NCI-H187 treated with DMSO at 0.1 percent for 48 hours (cell line): ENCODE measurements at regions not wholly inside any gene's neighbourhood (a gene's known extent, or its start where the extent isn't known, plus 50 kb on each side); places are given as distances from the start of the nearest gene placed in this dataset.

Experiments used
- DNase-seq: peaks from one replicate; lab custom pipeline; 2025; lab: John Stamatoyannopoulos, UW

DNA sequence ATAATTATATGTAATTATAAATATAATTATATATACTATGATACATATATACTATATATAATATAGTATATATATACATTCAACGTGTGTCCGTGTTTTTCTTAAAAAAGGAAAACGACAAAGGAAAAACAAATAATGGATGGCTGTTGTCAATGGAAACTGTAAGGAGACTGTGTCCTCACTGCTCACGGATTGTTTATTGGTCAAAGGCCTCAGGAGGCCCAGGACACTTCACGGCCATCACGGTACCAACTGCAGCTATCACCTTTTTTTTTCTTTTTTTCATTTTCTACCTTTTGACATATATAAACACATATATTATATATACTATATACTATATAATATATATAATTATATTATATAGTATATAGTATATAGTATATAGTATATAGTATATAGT is 113.4 kb downstream of the SPTSSA start:
- no peak for DNase-seq

DNA sequence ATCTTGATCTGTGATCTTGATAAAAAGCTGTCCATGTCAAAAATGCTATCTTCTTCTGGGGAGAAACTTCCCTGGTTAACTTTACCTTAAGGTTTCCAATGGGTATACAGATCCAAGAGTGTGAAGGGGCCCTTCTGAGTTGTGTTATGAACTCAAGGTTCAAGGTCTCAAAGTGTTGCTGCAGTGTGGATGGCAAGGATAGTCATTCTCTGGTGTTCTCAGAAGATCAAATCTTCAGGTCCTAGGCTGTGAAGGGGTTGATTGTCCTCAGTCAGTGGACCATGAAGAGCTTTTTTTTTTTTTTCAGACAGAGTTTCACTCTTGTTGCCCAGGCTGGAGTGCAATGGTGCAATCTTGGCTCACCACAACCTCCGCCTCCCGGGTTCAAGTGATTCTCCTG is 114.4 kb downstream of the SPTSSA start:
- no peak for DNase-seq

DNA sequence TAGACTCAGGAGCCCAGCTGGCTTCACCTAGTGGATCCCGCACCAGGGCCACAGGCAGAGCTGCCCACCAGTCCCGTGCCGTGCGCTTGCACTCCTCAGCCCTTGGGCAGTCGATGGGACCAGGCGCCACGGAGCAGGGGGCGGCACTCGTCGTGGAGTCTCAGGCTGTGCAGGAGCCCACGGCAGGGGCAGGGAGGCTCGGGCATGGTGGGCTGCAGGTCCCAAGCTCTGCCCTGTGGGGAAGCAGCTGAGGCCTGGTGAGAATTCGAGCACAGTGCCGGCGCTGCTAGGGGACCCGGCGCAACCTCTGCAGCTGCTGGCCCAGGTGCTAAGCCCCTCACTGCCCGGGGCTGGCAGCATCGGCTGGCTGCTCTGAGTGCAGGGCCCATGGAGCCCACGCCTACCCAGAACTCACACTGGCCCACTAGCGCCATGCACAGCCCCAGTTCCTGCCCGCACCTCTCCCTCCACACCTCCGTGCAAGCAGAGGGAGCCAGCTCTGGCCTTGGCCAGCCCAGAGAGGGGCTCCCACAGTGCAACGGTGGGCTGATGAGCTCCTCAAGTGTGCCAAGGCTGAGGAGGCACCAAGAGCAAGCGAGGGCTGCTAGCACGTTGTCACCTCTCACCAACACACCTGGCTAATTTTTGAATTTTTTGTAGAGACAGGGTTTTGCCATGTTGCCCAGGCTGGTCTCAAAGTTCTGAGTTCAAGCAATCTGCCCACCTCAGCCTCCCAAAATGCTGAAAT is 116.1 kb downstream of the SPTSSA start:
- DNase-seq: no peak

DNA sequence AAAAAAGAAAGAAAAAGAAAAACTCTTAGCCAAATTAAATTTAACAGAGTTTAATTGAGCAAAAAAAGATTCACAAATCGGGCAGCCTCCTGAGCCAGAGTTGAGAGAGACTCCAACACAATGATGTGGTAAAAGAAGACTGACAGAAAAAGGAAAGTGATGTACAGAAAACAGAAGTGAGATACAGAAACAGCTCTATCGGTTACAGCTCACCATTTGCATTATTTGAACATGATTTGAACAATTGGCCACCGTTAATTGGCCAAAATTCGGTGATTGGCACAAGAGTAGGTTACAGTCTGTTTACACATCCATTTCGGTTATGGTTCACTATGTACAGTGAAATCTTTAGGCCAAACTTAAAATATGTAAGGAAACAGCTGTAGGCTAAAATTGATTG is 117.7 kb downstream of the SPTSSA start:
- no peak for DNase-seq

DNA sequence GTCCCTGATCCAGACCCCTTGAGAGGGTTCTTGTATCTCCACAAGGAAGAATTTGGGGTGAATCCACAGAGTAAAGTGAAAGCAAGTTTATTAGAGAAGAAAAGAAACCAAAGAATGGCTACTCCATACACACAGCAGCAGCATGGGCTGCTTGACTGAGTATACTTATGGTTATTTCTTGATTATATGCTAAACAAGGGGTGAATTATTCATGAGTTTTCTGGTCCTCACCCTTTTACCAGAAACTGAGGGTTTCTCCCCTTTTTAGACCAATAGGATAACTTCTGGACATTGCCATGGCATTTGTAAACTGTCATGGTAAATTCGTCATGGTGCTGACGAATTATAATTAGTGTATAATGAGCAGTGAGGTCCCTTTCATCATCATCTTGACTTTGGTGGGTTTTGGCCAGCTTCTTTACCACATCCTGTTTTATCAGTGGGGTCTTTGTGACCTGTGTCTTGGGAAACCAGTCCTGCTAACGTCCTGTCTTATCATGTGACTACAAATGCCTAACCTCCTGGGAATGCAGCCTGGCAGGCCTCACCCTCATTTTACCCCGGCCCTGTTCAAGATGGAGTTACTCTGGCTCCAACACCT is 121.9 kb downstream of the SPTSSA start:
- DNase-seq: no peak

DNA sequence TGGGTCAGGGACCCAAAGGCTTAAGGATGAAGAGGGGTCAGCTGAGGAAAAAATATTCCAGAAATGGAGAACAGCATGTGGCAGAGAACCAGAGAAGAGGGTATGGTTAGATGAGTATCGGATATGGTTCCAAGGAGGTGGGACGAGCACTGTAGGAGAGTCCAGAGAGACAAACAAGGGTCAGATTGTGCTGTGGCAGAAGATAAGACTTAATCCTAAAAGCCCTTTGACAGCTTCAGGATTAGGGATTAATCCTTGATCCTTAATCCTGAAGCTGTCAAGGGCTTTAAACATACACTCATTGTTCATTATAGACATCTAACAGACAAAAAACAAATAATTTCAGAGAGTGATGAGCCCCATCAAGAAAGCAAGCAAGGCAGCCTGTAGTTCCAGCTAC is 124.0 kb downstream of the SPTSSA start:
- no peak for DNase-seq

DNA sequence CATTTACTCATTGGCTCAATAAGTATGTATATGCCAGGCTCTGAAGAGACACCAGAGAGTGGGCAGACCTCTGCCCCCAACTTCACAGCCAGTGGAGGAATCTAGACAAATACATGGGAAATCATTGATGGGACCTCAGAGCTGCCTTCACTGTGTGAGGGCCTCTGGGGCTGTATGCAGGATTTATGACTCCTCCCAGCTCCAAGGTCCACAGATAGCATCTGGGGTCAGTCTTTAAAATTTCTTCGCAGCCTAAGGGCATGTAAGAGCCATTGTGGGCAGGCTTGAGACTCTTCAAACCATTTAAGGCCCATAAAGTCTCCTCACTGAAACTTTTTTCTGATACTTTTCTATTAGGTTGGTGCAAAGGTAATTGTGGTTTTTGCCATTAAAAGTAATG is 125.5 kb downstream of the SPTSSA start:
- no peak for DNase-seq

DNA sequence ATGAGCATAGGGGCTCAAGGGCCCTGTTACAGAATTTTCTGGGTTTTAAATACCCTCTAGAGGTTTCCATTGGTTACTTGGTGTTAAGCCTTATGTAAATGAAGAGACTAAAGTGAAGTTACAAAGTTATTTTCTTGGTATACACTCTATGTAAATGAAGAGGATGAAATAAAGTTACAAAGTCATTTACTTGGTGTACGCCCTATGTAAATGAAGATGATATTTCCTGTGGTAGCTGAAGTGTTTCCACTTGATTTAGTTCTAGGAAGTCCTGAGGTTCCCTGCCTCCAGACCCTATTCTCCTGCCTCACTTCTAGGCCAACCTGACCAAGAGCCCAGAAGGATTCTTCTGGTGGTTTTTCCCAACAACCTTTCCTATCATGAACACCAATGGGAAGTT is 126.1 kb downstream of the SPTSSA start:
- DNase-seq: no peak

DNA sequence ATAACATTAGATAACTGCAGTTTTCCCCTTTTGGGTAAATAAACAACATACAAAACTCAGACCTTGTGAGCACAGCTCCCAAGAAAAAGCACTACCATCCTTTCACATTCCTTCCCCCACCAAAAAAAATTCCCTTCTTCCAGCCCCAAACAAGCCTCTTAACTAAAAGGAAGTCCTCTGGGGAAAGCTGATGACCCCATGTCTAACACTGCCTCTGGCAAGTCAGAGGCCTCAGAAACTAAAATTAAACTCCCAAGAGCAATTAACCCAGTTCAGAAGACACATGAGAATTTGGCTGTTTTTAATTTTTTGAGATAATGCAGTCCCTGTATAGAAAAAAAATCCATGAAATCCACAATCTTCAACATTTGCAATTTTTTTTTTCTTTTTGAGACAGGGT is 127.7 kb downstream of the SPTSSA start:
- no peak for DNase-seq

DNA sequence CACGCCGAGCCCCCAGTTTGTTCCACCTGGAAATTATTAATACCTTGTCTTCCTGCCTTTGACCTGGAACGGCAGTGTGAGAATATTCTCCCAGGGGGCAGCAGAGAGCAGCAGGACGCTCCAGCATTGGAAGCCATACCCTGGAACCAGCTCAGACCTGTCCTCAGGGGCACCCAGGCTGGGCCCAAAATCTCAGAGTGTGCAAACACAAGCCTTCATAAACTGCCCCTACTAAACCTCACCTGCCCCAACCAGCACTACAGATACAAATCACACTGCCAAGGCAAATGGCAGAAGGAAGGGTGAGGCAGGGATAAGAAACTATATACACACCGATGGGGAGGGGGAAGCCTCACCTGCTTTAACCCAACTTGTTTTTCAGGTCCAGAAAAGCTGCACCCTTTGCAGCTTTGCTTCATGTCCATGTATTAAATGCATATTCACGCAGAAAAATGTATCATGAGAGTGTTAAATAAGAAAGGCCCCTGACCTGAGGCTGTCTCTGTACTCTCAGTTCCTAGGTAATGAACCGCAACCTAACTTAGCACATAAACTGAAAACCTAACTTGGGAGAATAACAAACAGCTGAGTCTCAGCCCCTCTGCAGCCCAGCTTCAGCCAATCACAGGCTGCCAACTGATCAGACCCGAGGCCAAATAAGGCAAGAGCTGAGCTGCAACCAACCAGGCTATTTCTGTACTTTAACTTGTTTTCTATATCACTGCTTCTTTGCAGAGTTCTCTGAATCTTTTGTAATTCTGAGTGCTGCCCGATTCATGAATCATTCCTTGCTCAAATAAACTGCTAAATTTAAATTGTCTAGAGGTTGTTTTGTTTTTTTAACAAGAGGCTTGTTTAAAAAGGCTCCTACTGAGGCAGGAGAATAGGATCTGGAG is 130.1 kb downstream of the SPTSSA start:
- DNase-seq: no peak

DNA sequence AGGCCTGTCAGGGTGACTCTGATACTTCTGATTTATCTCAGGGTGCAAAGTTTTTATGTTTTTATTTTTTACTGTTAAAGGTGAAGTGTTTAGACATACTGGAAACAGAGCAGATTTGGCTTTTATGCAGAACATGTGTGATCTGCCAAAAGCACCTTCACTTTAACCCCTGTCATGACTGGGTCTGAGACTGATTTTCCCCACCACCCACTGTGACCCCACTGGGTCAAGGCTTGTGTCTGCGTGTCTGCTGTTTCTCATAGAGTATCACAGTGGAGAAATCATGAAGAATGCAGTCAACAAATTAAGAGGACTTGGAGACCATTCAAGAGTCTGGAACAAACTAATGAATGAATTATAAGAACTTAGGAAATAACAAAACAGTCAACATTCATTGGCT is 131.2 kb downstream of the SPTSSA start:
- no peak for DNase-seq

DNA sequence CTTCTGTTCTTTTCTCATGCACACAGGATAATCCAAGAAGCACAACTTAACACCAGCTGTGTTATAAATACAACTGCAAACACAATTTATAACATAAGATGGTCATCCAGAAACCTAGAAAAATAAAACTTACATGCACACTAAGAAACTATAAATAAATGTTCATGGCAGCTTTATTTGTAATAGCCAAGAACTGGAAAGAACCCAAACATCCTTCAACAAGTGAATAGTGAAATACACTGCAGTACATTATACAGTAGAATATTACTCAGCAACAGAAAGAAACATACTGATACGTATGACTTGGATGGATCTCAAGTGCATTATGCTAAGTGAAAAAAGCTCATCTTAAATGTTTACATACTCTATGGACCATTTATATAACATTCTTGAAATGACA is 132.7 kb downstream of the SPTSSA start:
- DNase-seq: no peak

DNA sequence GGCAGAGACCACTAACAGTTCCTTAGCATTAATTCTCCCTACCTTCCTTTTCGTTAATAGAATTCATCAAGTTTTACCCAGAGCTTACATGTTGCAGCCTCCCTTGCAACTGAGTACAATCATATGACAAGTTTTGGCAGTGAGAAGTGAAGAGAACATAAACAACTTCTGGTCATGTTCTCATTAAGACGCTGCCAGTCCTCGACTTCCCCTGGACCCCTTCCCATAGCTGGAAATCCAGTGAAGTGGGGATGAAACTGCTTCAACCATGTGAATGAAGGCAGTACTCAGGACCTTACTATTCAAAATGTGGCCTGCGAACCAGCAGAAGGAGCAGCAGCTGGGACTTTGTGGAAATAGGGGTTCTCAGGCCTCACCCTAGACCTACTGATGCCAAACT is 133.9 kb downstream of the SPTSSA start:
- DNase-seq: no peak

DNA sequence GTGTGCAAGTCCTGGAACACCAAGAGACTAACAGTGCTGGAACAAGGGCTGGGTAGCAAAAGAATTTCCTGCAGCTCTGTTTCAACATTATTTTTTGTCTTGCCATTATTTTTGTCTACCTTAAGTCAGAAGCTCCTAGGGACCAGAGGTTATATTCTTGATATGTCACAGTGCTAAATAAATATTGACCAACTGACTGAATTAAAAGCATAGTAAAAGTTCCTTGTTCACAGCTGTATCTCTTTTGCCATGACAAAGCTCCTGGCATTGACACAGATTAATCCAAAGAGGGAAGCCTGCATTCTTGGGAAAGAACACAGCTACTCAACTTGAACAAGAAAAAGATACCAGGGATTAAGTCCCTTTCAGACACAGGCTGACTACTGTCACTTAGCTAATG is 136.5 kb downstream of the SPTSSA start:
- DNase-seq: no peak

DNA sequence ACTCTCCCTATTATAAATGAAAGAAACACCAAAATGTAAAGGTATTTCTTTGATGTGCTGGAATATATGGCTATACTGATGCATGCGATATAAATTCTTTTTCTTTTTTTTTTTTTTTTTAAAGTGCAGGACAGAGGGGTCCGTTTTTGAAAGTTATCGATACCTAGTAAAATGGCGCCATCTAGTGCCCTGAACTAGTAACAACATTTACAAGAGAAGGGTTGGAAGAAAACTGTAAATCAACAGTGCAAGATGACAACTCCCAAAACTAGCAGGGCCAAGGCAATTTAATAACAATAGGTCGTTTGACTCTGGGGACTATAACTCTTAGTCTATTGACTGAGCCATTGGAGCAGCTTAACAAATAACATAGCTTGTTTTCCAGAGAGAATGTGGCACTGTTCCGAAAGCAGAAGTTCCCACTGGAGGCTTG is 137.7 kb downstream of the SPTSSA start:
- no peak for DNase-seq

DNA sequence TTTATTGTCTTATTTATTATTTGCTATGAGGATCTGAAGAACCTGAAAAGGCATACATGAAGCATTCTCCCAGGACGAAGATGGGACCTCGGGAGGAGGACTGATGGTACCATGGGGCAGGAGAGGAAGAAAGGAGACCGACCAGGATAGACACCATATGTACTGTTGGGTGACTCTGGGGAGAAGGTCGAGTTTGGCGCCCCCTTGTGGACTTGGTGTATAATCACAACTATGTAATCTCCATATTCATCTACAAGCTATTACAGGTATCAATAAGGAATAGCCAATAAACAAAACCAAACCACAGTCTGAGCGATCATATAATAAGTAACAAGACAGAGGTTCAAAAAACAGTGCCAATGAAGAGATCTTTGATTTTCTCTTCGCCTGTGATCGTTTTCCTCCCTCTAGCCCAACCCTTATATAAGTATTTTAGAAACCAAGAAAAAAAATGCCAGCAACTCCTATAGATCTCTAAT is 139.1 kb downstream of the SPTSSA start:
- DNase-seq: peak; percentile 43

DNA sequence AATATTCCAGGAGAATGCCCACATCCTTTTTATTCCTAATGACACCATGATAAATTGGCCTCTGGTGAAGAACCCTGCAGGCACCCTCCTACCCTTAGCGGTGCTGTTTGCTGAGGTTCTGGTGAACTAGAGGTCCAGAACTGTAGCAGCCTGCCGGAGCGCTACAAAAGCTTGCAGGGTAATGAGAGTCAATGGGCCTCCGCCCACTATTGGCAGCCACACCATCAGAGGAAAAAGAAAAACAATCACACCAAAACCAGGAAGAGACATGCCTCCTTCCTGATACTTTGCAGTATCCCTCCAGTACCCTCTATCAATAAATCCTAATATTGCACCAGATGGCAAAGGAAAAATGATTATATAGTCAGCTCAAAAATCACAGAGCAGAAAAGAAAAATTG is 142.9 kb downstream of the SPTSSA start:
- no peak for DNase-seq

DNA sequence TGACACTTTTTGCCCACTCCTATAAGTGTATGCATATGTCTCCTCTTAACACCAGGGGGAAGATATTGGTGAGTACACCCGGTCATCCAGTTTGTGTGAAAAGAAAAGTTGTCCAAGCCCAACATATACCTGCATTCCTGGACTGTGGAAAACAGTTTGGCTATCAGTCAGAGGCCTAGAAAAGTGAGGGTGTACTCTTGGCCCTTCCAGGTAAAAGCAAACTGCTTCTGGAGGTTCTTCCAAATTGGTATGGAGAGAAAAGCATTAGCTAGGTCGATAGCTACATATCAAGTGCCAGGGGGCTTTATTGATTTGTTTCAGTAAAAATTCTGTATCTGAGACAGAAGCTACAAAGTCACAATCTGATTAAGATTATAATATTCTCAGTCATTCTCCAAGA is 144.0 kb downstream of the SPTSSA start:
- DNase-seq: no peak

DNA sequence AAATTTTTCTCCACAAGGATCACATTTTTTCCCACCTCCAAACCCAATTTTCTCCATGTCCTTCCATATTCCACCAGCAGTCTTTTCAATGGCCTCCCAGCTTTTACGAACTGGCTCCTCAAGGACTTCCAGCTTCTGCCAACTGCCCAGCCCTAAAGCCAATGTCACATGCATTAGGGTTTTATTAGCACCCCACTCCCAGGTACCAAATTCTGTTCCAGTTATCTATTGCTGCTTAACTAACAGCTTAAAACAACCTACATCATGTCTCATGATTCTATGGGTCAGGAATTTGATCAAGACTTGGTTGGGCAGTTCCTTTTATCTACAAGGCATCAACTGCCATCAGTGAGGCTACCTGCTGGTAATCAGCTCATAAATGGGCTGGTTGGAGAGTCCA is 151.3 kb downstream of the SPTSSA start:
- DNase-seq: no peak

DNA sequence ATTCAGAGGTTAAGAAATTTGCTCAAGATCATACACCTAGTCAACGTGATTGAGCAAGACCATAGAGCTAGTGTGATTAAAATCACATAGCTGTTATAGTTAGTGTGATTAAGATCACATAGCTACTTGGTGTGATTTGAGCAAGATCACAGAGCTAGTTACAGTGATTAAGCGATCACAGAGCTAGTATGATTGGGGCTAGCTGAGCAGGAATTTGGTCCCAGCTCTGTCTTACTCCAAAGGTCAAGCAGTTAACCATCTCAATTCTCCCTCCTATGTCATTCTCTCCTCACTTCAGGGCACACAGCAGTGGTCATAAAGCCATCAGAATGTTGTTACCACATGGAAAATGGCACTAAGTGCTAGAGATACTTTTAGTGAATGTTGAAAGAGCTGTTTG is 158.2 kb downstream of the SPTSSA start:
- no peak for DNase-seq

DNA sequence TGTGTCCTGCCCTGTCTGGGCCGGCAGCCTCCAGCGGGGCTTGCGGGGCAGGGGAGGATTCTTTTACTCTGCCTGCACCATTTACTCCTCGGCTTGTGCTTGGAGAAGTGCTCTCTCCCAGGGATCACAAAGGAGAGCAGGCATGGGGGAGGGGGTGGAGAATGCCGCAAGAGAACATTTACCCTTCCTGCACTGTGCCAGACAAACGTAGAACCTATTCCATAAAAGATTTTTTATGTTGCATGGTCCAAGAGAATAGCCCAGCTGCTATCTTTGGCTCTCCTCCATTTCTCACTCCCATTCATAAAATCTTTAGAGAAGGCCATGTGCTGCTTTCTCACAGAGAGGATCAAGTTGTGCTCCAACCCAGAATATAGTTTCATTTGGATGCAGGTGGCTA is 159.4 kb downstream of the SPTSSA start:
- DNase-seq: no peak

DNA sequence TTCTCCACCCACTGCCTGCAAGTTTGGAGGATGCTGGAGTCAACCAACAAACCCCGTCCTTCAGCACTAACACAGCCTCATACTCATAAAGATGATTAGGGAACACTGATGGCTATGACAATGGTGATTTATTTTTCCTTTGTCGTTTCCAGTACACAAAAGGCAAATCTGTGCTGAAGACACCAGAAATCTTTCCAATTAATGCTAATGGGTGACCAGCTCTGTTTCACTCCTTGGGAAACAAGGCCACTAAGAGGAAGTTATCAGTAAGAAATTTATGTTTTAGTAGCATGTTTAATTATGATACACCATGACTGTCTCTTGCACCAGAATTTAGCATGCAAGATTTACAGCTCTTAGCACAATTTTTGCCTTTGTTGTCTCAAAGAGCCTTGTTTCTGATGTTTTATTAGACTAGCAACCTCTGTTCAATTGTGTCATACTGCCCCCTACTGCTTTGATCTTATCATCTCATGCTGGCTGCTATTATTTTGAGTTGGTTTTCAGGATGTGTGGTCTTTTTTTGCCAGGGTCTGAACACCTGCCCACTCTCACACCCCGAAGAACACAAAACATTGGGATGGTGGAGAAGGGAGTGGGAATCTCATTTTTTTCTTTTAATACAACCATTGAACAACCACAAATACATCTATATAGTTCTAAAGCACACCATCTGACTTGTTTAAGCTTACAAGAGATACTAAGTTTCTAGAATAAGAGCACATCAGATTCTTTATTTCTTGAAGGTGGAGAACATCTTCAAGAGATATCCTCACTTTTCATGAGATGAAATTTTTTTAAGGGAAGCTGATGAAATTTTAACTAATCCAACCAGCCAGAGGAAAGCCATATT is 160.9 kb downstream of the SPTSSA start:
- DNase-seq: peak; percentile 20
